ENCODE measurements at regions not wholly inside any gene's neighbourhood (a gene's known extent, or its start where the extent isn't known, plus 50 kb on each side); places are given as distances from the start of the nearest gene placed in this dataset.

- TF ChIP-seq POLR2A (IDR thresholded peaks at IDR 0.05; ENCODE audit: low read depth, low read length) (no peak), POLR2AphosphoS5 (IDR thresholded peaks at IDR 0.05; ENCODE audit: low read depth, low read length) (no peak), TAF1 (IDR thresholded peaks at IDR 0.05; ENCODE audit: borderline replicate concordance, low read depth, low read length) (no peak)
- FAIRE-seq (no peak), DNase-seq (ENCODE audit: insufficient read length) (no peak)
These were observed 87.2 kb upstream of the DMRT1 start for GRCh38 chr9:754150-754931.

GRCh38 chr9:755454-756381, 85.8 kb upstream of the DMRT1 start:
- FAIRE-seq = no peak
- TF ChIP-seq TAF1 (IDR thresholded peaks at IDR 0.05; ENCODE audit: borderline replicate concordance, low read depth, low read length) (no peak), POLR2A (IDR thresholded peaks at IDR 0.05; ENCODE audit: low read depth, low read length) (no peak)
- no peak for DNase-seq (ENCODE audit: insufficient read length)

- FAIRE-seq (no peak), DNase-seq (ENCODE audit: insufficient read length) (no peak)
- no peak for TF ChIP-seq TAF1 (IDR thresholded peaks at IDR 0.05; ENCODE audit: borderline replicate concordance, low read depth, low read length)
- no peak for TF ChIP-seq POLR2A (IDR thresholded peaks at IDR 0.05; ENCODE audit: low read depth, low read length)
These were observed 84.1 kb upstream of the DMRT1 start for GRCh38 chr9:757246-757881.

- DNase-seq (ENCODE audit: insufficient read length) (no peak), FAIRE-seq (no peak)
- TF ChIP-seq TAF1 (IDR thresholded peaks at IDR 0.05; ENCODE audit: borderline replicate concordance, low read depth, low read length) (no peak), POLR2AphosphoS5 (IDR thresholded peaks at IDR 0.05; ENCODE audit: low read depth, low read length) (no peak), POLR2A (IDR thresholded peaks at IDR 0.05; ENCODE audit: low read depth, low read length) (no peak)
These were observed 83.4 kb upstream of the DMRT1 start for GRCh38 chr9:758146-758545.

- TF ChIP-seq TAF1 (IDR thresholded peaks at IDR 0.05; ENCODE audit: borderline replicate concordance, low read depth, low read length) (no peak), POLR2AphosphoS5 (IDR thresholded peaks at IDR 0.05; ENCODE audit: low read depth, low read length) (no peak), POLR2A (IDR thresholded peaks at IDR 0.05; ENCODE audit: low read depth, low read length) (no peak)
- FAIRE-seq (no peak), DNase-seq (ENCODE audit: insufficient read length) (no peak)
These were observed 82.0 kb upstream of the DMRT1 start for GRCh38 chr9:759541-759940.

GRCh38 chr9:759983-760736, 81.3 kb upstream of the DMRT1 start:
- no peak for FAIRE-seq
- no peak for TF ChIP-seq POLR2A (IDR thresholded peaks at IDR 0.05; ENCODE audit: low read depth, low read length)
- TF ChIP-seq POLR2AphosphoS5 (IDR thresholded peaks at IDR 0.05; ENCODE audit: low read depth, low read length) = no peak
- TF ChIP-seq TAF1 (IDR thresholded peaks at IDR 0.05; ENCODE audit: borderline replicate concordance, low read depth, low read length) = no peak
- DNase-seq (ENCODE audit: insufficient read length) = no peak

- FAIRE-seq (no peak), DNase-seq (ENCODE audit: insufficient read length) (no peak)
- TF ChIP-seq POLR2A (IDR thresholded peaks at IDR 0.05; ENCODE audit: low read depth, low read length) = no peak
These were observed 80.2 kb upstream of the DMRT1 start for GRCh38 chr9:761176-761792.

GRCh38 chr9:761793-762560, 79.5 kb upstream of the DMRT1 start:
- TF ChIP-seq TAF1 (IDR thresholded peaks at IDR 0.05; ENCODE audit: borderline replicate concordance, low read depth, low read length) (no peak), POLR2A (IDR thresholded peaks at IDR 0.05; ENCODE audit: low read depth, low read length) (no peak), POLR2AphosphoS5 (IDR thresholded peaks at IDR 0.05; ENCODE audit: low read depth, low read length) (no peak)
- FAIRE-seq (no peak), DNase-seq (ENCODE audit: insufficient read length) (no peak)

- no peak for FAIRE-seq
- TF ChIP-seq POLR2A (IDR thresholded peaks at IDR 0.05; ENCODE audit: low read depth, low read length) = no peak
- TF ChIP-seq TAF1 (IDR thresholded peaks at IDR 0.05; ENCODE audit: borderline replicate concordance, low read depth, low read length) = no peak
- TF ChIP-seq POLR2AphosphoS5 (IDR thresholded peaks at IDR 0.05; ENCODE audit: low read depth, low read length) = no peak
- DNase-seq (ENCODE audit: insufficient read length) = no peak
These were observed 77.8 kb upstream of the DMRT1 start for GRCh38 chr9:763692-764091.

- FAIRE-seq (peak; percentile 46), DNase-seq (ENCODE audit: insufficient read length) (peak; percentile 46)
- TF ChIP-seq TAF1 (IDR thresholded peaks at IDR 0.05; ENCODE audit: borderline replicate concordance, low read depth, low read length) = no peak
These were observed 77.4 kb upstream of the DMRT1 start for GRCh38 chr9:764105-764524.
